ENCODE measurements at regions not wholly inside any gene's neighbourhood (a gene's known extent, or its start where the extent isn't known, plus 50 kb on each side); places are given as distances from the start of the nearest gene placed in this dataset.

DNA sequence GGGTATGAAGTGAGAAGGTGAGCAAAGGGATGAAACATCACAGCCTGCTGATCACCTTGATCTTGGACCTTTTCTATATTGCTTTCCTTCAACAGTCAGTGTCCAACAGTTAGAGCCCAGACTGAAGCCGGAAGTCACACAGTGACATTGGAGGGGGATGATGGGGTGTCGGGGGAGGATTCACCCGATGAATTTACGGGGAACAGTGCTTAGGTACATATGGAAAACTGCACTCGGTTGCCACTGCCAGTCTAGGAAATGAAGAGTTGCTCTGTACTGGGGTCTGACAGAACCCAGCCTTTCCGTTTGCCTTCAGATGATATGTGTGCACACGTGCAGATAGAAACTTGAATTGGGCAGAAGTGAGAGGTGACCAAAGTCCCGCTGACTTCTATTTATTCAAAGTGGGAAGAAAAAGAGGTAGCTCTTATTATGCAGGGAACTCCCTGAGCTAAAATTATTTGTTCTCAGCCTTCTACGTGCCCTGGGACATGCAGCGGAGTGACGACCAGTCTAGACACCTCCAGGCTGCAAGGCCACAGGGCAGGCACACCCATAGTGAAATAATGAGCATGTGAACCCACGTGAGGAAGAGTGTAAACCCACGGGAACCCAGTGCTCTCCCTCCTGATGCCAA, 107.2 kb upstream of the INHBA start:
- H3K27me3 Mint-ChIP-seq = peaks cover 2% of the 10 kb centered on the region
- no peak for DNase-seq
- CTCF ChIA-PET = no interaction called here
- H3K27ac Mint-ChIP-seq = no peak overlapping the region
- peaks cover 10% of the 10 kb centered on the region for H3K4me1 Mint-ChIP-seq
- no peak overlapping the region for H3K4me3 Mint-ChIP-seq
- H3K36me3 Mint-ChIP-seq = no peaks in the 10 kb centered on the region
- no peaks in the 10 kb centered on the region for H3K9me3 Mint-ChIP-seq

- Mint-ChIP-seq H3K9me3 (no peaks in the 10 kb centered on the region), H3K4me1 (peaks cover 5% of the 10 kb centered on the region), H3K4me3 (no peak overlapping the region), H3K27ac (no peak overlapping the region), H3K36me3 (no peaks in the 10 kb centered on the region), H3K27me3 (no peaks in the 10 kb centered on the region)
- CTCF ChIA-PET = no interaction called here
- no peak for DNase-seq
Measured at GRCh38 chr7:41809529-41809939, 106.6 kb upstream of the INHBA start.

GRCh38 chr7:41809116-41809515, 106.2 kb upstream of the INHBA start:
- Mint-ChIP-seq H3K27ac (no peak overlapping the region), H3K27me3 (no peaks in the 10 kb centered on the region), H3K9me3 (no peaks in the 10 kb centered on the region), H3K36me3 (no peaks in the 10 kb centered on the region), H3K4me1 (peaks cover 2% of the 10 kb centered on the region), H3K4me3 (no peak overlapping the region)
- no peak for DNase-seq
- CTCF ChIA-PET = no interaction called here

- no peaks in the 10 kb centered on the region for H3K27me3 Mint-ChIP-seq
Measured at GRCh38 chr7:41808541-41808940, 105.7 kb upstream of the INHBA start.

DNA sequence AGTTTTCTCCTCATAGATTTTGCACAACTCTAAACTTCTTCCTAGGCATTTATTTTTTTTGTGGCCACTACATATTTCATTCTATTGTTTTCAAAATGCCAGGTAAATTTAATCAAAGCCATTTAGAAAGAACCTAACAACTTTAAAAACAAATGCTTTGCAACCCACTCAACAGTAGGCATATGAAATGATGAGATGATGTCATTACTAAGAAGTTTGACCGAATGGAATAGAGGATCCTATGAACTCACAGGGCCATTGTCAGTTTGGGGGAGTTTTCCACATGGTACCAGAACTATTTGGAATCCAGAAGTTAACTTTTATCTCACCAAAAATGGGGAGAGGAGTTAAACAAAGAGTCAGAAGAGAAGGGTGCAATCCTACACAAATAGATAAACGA, 100.7 kb upstream of the INHBA start:
- no peaks in the 10 kb centered on the region for H3K27me3 Mint-ChIP-seq
- H3K9me3 Mint-ChIP-seq = no peaks in the 10 kb centered on the region
- no peak for DNase-seq
- H3K27ac Mint-ChIP-seq = no peak overlapping the region
- H3K4me1 Mint-ChIP-seq = no peaks in the 10 kb centered on the region
- CTCF ChIA-PET = no interaction called here
- H3K4me3 Mint-ChIP-seq = no peak overlapping the region
- no peaks in the 10 kb centered on the region for H3K36me3 Mint-ChIP-seq

More at GRCh38 chr7:41808541-41808940, 105.7 kb upstream of the INHBA start:
- no peak overlapping the region for H3K27ac Mint-ChIP-seq
- peaks cover under 1% of the 10 kb centered on the region for H3K4me1 Mint-ChIP-seq
- no peaks in the 10 kb centered on the region for H3K36me3 Mint-ChIP-seq
- no peaks in the 10 kb centered on the region for H3K9me3 Mint-ChIP-seq
- H3K4me3 Mint-ChIP-seq = no peak overlapping the region
- CTCF ChIA-PET = no interaction called here
- DNase-seq = no peak

DNA sequence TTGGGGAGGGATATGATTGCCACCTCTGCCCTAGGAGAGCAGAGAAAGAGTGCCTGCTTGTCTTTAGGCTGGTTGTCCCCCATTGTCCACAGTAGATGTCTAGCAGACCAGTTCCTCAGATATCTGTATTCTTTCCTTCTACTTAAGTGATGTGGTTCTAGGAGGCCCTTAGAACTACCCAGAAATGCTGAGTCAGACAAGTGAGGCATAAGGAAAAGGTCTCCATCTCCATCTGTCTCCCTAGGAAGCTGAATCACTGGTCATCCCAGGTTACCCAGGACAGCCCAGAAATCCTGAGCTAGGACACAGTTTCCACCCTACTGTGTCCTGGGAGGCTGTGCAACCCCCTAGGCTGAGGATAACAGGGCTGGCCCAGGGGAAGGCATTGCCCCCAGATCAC, 93.4 kb upstream of the INHBA start:
- Mint-ChIP-seq H3K36me3 (no peaks in the 10 kb centered on the region), H3K4me1 (no peaks in the 10 kb centered on the region), H3K27ac (no peak overlapping the region), H3K9me3 (no peaks in the 10 kb centered on the region), H3K4me3 (no peak overlapping the region), H3K27me3 (no peaks in the 10 kb centered on the region)
- DNase-seq = no peak
- CTCF ChIA-PET = no interaction called here

- no peaks in the 10 kb centered on the region for H3K4me1 Mint-ChIP-seq
- no peak for DNase-seq
- CTCF ChIA-PET = no interaction called here
- H3K4me3 Mint-ChIP-seq = no peak overlapping the region
- no peak overlapping the region for H3K27ac Mint-ChIP-seq
- H3K36me3 Mint-ChIP-seq = no peaks in the 10 kb centered on the region
- no peaks in the 10 kb centered on the region for H3K9me3 Mint-ChIP-seq
- no peaks in the 10 kb centered on the region for H3K27me3 Mint-ChIP-seq
Measured at GRCh38 chr7:41795276-41795833, 92.5 kb upstream of the INHBA start.

DNA sequence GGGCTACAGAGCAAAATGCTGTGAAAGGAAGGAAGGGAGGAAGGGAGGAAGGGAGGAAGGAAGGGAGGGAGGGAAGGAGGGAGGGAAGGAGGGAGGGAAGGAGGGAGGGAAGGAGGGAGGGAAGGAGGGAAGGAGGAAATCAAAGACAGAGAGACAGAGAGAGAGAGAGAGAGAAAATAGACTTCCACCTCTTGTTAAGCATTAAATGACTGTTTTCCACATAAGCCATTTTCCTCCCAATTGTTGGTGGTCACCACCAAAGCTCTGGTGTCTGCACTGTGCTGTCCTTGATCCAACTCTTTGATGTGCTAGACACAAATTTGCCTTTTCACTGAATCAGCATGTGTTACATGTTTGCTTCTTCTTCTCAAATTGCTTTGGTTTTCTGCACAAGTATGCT, 90.7 kb upstream of the INHBA start:
- no peaks in the 10 kb centered on the region for H3K4me1 Mint-ChIP-seq
- H3K9me3 Mint-ChIP-seq = no peaks in the 10 kb centered on the region
- no peak for DNase-seq
- H3K27ac Mint-ChIP-seq = no peak overlapping the region
- CTCF ChIA-PET = no interaction called here
- H3K27me3 Mint-ChIP-seq = no peaks in the 10 kb centered on the region
- no peak overlapping the region for H3K4me3 Mint-ChIP-seq
- no peaks in the 10 kb centered on the region for H3K36me3 Mint-ChIP-seq

DNA sequence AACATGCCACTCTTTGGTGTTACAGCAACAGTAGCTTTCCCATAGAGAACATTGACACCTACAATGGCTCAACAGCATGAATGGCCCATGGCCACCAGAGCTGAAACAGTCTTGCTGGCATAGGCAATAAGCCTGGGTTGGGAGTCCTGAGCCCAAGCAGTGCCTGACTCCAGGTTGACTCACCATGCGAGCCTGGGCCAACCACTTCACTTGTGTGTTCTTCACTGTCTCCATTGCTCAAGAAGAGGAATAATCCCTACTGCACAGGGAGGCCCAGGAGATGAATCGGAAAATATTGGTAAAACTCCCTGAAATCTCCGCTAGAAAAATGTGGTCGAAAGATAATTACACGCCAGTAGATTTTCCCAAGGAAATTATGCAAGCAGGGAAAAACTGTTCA, 89.2 kb upstream of the INHBA start:
- H3K4me1 Mint-ChIP-seq = no peaks in the 10 kb centered on the region
- no peaks in the 10 kb centered on the region for H3K27me3 Mint-ChIP-seq

GRCh38 chr7:41788556-41788955, 85.7 kb upstream of the INHBA start:
- no peak overlapping the region for H3K27ac Mint-ChIP-seq
- DNase-seq = no peak
- H3K27me3 Mint-ChIP-seq = no peaks in the 10 kb centered on the region
- H3K4me1 Mint-ChIP-seq = no peaks in the 10 kb centered on the region
- H3K4me3 Mint-ChIP-seq = no peak overlapping the region
- CTCF ChIA-PET = no interaction called here
- no peaks in the 10 kb centered on the region for H3K36me3 Mint-ChIP-seq
- no peaks in the 10 kb centered on the region for H3K9me3 Mint-ChIP-seq

More for the DNA sequence above, 89.2 kb upstream of the INHBA start:
- DNase-seq = no peak
- Mint-ChIP-seq H3K4me3 (no peak overlapping the region), H3K27ac (no peak overlapping the region), H3K9me3 (no peaks in the 10 kb centered on the region), H3K36me3 (no peaks in the 10 kb centered on the region)
- CTCF ChIA-PET = no interaction called here

GRCh38 chr7:41787651-41788350, 84.9 kb upstream of the INHBA start:
- H3K27me3 Mint-ChIP-seq = no peaks in the 10 kb centered on the region
- H3K9me3 Mint-ChIP-seq = no peaks in the 10 kb centered on the region
- no peak overlapping the region for H3K4me3 Mint-ChIP-seq
- DNase-seq = no peak
- no peaks in the 10 kb centered on the region for H3K36me3 Mint-ChIP-seq
- H3K4me1 Mint-ChIP-seq = no peaks in the 10 kb centered on the region
- CTCF ChIA-PET = no interaction called here
- no peak overlapping the region for H3K27ac Mint-ChIP-seq

- H3K27me3 Mint-ChIP-seq = no peaks in the 10 kb centered on the region
- no peak overlapping the region for H3K4me3 Mint-ChIP-seq
- H3K4me1 Mint-ChIP-seq = no peaks in the 10 kb centered on the region
- no peaks in the 10 kb centered on the region for H3K9me3 Mint-ChIP-seq
- no peak for DNase-seq
- CTCF ChIA-PET = no interaction called here
- no peak overlapping the region for H3K27ac Mint-ChIP-seq
- no peaks in the 10 kb centered on the region for H3K36me3 Mint-ChIP-seq
Measured at GRCh38 chr7:41786944-41787343, 84.1 kb upstream of the INHBA start.

DNA sequence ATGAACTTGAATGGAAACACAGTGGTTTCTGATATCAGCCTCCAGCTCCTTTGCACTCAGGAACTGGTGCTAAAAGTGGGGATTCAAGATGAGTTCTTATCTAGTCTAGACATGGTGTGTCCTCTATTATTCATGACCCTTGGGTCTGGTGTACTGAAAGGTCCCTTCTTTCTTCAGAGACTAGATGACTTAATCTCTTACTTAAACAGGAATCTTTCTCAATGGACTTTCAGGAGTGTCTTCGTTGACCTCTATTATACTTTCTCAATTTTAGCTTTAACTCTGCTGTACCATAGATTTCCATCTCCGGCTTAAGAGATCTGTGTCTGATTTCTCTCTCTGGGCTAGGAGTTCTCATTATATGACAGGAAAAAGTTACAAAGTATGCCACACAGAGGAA, 83.5 kb upstream of the INHBA start:
- no peaks in the 10 kb centered on the region for H3K36me3 Mint-ChIP-seq

GRCh38 chr7:41785840-41786239, 83.0 kb upstream of the INHBA start:
- DNase-seq = no peak
- CTCF ChIA-PET = no interaction called here
- H3K27me3 Mint-ChIP-seq = no peaks in the 10 kb centered on the region
- H3K4me1 Mint-ChIP-seq = no peaks in the 10 kb centered on the region
- no peak overlapping the region for H3K4me3 Mint-ChIP-seq
- no peaks in the 10 kb centered on the region for H3K36me3 Mint-ChIP-seq
- H3K27ac Mint-ChIP-seq = no peak overlapping the region
- no peaks in the 10 kb centered on the region for H3K9me3 Mint-ChIP-seq

More for the DNA sequence above, 83.5 kb upstream of the INHBA start:
- Mint-ChIP-seq H3K27me3 (no peaks in the 10 kb centered on the region), H3K9me3 (no peaks in the 10 kb centered on the region), H3K4me1 (no peaks in the 10 kb centered on the region), H3K27ac (no peak overlapping the region), H3K4me3 (no peak overlapping the region)
- no peak for DNase-seq
- CTCF ChIA-PET = no interaction called here

GRCh38 chr7:41785265-41785664, 82.4 kb upstream of the INHBA start:
- no peaks in the 10 kb centered on the region for H3K9me3 Mint-ChIP-seq
- no peaks in the 10 kb centered on the region for H3K4me1 Mint-ChIP-seq
- DNase-seq = no peak
- H3K27ac Mint-ChIP-seq = no peak overlapping the region
- no peaks in the 10 kb centered on the region for H3K36me3 Mint-ChIP-seq
- CTCF ChIA-PET = no interaction called here
- no peak overlapping the region for H3K4me3 Mint-ChIP-seq
- H3K27me3 Mint-ChIP-seq = no peaks in the 10 kb centered on the region

All from activated naive CD4-positive, alpha-beta T cell treated with anti-CD3 and anti-CD28 coated beads, Interleukin-2, amount 10 ng/mL, durations not matched to agents 7 days and 5 days (primary cell).